ENCODE measurements at regions not wholly inside any gene's neighbourhood (a gene's known extent, or its start where the extent isn't known, plus 50 kb on each side); places are given as distances from the start of the nearest gene placed in this dataset.
A peak's percentile ranks its signal among the peaks of the same experiment; 100 is the strongest.
"Not testable (repeated sequence)": the region's sequence is repeated elsewhere in the genome, so short reads cannot be mapped to it uniquely, and the experiment has no call there.

DNA sequence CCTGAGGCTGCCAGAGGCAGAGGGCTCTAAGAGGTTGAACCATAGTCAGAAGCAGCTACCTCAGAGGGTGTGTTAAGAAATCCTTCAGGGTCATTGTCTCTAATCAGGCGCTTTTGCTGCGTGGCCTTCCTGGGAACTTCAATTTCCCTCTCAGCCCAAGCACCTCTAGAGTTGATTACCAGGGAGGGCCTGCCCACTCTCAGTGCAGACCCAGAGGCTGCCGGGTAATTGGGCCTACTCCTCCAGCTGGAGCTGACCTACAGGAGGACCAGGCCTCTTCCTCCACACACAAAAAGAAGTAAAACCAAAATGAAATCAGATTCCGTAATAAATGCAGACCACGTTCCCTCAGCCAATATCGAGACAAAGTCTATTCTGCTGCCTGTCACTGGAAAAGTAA is 305.0 kb upstream of the CCL2 start:
- H3K4me3 Mint-ChIP-seq = no peak overlapping the region
- H3K27me3 Mint-ChIP-seq = peaks cover 37% of the 10 kb centered on the region
- no peak for DNase-seq (ENCODE audit: low spot score in 2 of 2)
- H3K36me3 Mint-ChIP-seq (ENCODE audit: insufficient read depth) = no peaks in the 10 kb centered on the region
- no peaks in the 10 kb centered on the region for H3K9me3 Mint-ChIP-seq
- no peak for ATAC-seq (replicated peaks; ENCODE audit: extremely low read depth, poor library complexity, severe bottlenecking)
- H3K4me1 Mint-ChIP-seq = no peaks in the 10 kb centered on the region
- H3K27ac Mint-ChIP-seq (ENCODE audit: low read depth) = no peak overlapping the region

DNA sequence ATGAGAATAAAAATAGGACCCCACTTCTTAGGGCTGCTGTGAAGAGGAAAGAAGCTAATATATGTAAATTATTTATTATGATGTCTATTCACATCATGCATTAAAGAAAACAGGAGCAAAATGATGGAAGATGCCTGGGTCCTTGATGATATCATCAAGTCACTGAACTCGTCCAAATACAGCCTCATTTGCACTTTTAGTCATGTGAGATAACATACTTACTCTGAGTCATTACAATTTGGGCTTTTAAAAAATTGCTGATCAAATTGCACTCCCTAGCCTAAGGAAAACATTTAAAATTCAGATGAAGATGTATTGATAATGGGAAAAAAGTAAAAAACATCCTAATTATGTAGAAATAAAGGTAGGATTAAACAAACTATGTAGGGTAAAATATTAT is 302.7 kb upstream of the CCL2 start:
- Mint-ChIP-seq H3K27ac (ENCODE audit: low read depth) (no peak overlapping the region), H3K36me3 (ENCODE audit: insufficient read depth) (no peaks in the 10 kb centered on the region), H3K27me3 (peaks cover 51% of the 10 kb centered on the region), H3K9me3 (no peaks in the 10 kb centered on the region), H3K4me3 (no peak overlapping the region), H3K4me1 (no peaks in the 10 kb centered on the region)
- ATAC-seq (replicated peaks; ENCODE audit: extremely low read depth, poor library complexity, severe bottlenecking) (no peak), DNase-seq (ENCODE audit: low spot score in 2 of 2) (no peak)

DNA sequence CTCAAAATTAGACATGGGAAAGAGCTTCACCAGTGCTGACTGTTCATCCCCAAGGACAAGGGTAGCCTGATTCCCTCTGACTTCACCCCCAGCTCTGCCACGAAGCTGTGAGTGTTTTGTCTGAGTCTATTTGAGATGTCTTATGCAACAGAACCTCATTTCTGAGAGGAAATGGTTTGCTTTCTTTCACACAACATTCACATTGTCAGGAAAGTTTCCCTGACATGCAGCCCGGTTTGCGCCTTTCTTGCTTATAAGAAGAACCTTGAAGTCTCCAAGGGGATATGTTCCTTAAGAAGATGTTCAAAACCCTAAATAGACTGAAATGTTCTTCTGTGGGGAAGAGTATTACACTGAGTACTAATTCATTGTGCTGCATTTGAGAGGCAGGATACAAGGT is 300.5 kb upstream of the CCL2 start:
- Mint-ChIP-seq H3K36me3 (ENCODE audit: insufficient read depth) (no peaks in the 10 kb centered on the region), H3K9me3 (peaks cover 6% of the 10 kb centered on the region), H3K27ac (ENCODE audit: low read depth) (no peak overlapping the region), H3K27me3 (peaks cover 63% of the 10 kb centered on the region), H3K4me3 (no peak overlapping the region), H3K4me1 (no peaks in the 10 kb centered on the region)
- DNase-seq (ENCODE audit: low spot score in 2 of 2) (no peak), ATAC-seq (replicated peaks; ENCODE audit: extremely low read depth, poor library complexity, severe bottlenecking) (no peak)

DNA sequence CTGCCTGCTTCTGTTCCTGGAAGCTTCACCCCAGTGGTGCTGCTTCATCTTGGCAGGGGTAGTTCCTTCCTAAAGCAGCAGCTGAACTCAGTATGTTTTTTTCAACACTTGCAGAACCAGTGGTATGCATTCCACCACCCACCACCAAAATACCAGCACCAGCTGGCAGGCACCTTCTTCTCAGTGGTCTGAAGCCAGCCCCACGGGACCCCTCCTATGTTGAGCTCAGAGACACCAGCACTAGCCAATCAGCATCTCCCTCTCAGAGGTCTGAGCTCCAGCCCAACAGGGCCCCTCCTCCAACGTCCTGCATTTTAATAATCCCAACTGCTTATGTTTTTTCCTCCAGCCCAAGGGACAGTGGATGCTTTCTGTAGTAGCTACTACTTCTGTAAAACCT is 299.6 kb upstream of the CCL2 start:
- H3K4me1 Mint-ChIP-seq = no peaks in the 10 kb centered on the region
- H3K27ac Mint-ChIP-seq (ENCODE audit: low read depth) = no peak overlapping the region
- H3K36me3 Mint-ChIP-seq (ENCODE audit: insufficient read depth) = no peaks in the 10 kb centered on the region
- no peak for ATAC-seq (replicated peaks; ENCODE audit: extremely low read depth, poor library complexity, severe bottlenecking)
- no peak overlapping the region for H3K4me3 Mint-ChIP-seq
- DNase-seq (ENCODE audit: low spot score in 2 of 2) = no peak
- peaks cover 10% of the 10 kb centered on the region for H3K9me3 Mint-ChIP-seq
- peaks cover 69% of the 10 kb centered on the region for H3K27me3 Mint-ChIP-seq

- not testable (repeated sequence) for DNase-seq (ENCODE audit: low spot score in 2 of 2); H3K36me3 Mint-ChIP-seq (ENCODE audit: insufficient read depth); H3K4me1 Mint-ChIP-seq; H3K9me3 Mint-ChIP-seq; H3K4me3 Mint-ChIP-seq; ATAC-seq (replicated peaks; ENCODE audit: extremely low read depth, poor library complexity, severe bottlenecking); H3K27ac Mint-ChIP-seq (ENCODE audit: low read depth)
- H3K27me3 Mint-ChIP-seq = peaks cover 50% of the 10 kb centered on the region
Measured at GRCh38 chr17:33959098-33959497, 296.0 kb upstream of the CCL2 start.

DNA sequence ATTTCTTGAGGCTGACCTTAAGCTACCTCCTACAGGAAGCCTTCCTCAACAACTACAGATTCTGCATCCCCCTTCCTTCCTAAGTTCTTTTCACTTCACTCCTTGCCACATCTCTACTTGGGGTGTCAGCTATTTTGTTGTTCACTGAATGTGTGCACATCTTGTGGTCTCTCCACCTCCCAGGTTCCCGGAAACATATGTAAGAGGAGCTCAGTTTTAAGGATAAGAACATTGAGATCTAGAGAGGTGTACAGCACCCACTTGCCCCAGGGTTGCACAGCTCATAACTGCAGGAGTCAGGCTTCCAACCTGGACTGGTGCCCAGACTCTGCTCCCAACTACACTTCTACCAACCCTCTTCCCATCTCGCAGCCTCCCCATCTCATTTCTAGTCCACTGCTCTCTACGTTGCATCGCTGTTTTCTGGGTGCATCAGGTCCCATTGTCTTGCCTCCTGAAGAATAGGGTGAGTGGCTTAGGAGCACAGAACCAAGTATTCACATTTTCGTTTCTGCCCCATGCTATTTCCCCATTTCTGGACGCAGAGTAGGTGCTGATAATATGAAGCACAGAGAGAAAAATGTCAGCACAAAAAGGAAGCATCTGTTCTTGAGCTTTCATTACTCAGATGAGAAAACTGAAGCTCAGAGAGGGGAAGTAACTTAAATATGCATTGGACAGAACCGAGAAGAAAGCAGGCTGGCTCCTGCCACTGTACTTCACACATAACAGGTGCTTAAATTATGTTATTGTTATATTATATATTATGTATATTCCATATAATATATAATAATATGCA is 292.0 kb upstream of the CCL2 start:
- Mint-ChIP-seq H3K36me3 (ENCODE audit: insufficient read depth) (peaks cover 2% of the 10 kb centered on the region), H3K9me3 (peaks cover 10% of the 10 kb centered on the region), H3K27me3 (peaks cover 18% of the 10 kb centered on the region), H3K4me3 (no peak overlapping the region), H3K27ac (ENCODE audit: low read depth) (no peak overlapping the region), H3K4me1 (peaks cover 20% of the 10 kb centered on the region)
- no peak for ATAC-seq (replicated peaks; ENCODE audit: extremely low read depth, poor library complexity, severe bottlenecking)
- DNase-seq (ENCODE audit: low spot score in 2 of 2) = no peak

DNA sequence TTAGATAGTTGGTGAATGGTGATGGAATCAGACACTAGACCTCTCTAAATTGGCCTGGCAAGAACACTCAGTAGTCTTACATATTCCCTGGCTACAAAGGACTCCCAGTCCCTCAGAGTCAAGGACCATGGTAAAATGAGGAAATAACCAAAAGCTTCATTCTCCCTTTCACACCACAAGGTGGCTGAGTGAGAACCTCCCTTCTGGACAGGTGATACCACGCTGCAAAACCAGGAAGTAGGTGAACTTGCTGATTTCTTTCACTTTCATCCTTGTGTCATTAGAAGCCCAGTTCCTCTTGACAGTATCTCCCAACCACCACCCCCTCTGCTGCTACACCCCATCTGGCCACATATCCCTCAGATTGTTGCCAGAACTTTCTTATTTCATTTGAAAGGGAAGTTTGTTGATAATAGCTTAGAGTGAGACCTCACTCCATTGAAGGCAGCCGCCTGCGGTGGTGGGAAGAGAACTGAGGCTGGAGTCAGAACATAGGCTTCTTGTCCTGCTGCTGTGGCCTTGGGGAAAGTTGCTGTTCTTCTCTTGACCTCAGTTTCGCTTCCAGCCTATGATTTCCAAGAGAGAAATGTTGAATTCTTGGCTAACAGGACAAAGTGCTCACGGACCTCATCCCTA is 290.6 kb upstream of the CCL2 start:
- Mint-ChIP-seq H3K27ac (ENCODE audit: low read depth) (no peak overlapping the region), H3K9me3 (peaks cover 4% of the 10 kb centered on the region), H3K4me3 (no peak overlapping the region), H3K4me1 (peaks cover 34% of the 10 kb centered on the region), H3K36me3 (ENCODE audit: insufficient read depth) (peaks cover 2% of the 10 kb centered on the region), H3K27me3 (peaks cover 8% of the 10 kb centered on the region)
- ATAC-seq (replicated peaks; ENCODE audit: extremely low read depth, poor library complexity, severe bottlenecking) = peak; percentile 49
- DNase-seq (ENCODE audit: low spot score in 2 of 2) = no peak

DNA sequence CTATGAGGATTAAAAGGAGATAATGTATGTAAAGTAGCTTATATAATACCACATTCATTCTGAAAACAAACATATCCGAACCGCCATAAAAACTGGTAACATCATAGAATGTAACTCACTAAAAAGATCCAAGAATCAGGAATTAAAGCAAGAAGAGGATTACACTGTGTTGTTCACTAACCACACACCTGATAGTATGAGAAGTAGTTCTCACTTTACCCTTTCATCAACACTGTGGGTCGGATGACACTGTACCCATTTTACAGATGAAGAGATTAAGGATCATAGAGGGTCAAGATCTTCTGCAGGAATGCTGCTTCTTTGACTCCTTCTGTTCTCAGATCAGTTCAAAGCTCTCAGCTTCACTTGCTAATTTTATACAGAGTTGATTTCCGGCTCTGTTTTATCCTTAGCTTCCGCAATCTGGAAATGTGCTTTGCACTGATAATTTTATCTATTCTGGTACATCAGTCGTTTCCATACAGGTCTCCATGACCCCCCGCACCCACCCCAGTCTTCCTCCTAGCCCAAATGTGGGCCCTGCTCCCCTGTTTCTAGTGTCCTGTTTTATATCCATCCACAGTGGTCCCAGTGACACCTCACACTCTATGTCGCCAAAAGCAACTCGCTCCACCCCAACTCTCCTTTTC is 288.6 kb upstream of the CCL2 start:
- H3K4me1 Mint-ChIP-seq = peaks cover 34% of the 10 kb centered on the region
- no peaks in the 10 kb centered on the region for H3K36me3 Mint-ChIP-seq (ENCODE audit: insufficient read depth)
- H3K27me3 Mint-ChIP-seq = no peaks in the 10 kb centered on the region
- H3K9me3 Mint-ChIP-seq = no peaks in the 10 kb centered on the region
- no peak for DNase-seq (ENCODE audit: low spot score in 2 of 2)
- peak overlapping the region; percentile 32 for H3K27ac Mint-ChIP-seq (ENCODE audit: low read depth)
- H3K4me3 Mint-ChIP-seq = no peak overlapping the region
- ATAC-seq (replicated peaks; ENCODE audit: extremely low read depth, poor library complexity, severe bottlenecking) = no peak

DNA sequence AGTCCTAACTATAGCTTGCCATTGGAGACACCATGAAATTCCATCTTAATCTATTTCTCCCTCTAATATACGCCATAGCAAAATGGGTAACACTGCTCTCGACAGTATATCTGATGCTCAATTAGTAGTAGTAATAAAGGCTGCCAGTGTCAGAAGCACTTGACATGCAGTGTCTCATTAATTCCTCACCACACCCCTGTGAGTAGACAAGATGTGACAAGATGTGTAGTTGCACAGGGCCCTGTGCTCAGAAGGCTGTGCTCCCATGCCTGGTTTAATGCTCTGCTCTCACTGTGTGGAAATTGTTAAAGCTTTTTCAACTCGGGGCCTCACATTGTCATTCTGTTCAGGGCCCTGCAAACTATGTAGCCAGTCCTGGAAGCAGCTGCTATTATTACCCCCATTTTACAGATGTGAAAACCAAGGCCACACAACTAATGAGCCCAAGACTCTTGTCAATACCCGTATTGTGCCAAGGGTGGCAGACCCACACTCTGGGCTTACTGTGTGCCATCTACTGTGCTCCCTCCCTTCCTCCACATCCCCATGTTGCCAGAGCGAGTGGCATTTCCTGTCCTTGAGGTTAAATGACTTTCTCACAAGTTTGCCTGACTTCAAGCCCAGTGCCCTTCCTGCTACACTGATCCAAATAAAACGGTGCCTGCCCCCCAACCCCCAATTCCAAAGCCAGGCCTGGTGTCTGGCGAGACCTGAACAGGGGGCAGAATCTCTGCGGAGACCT is 287.3 kb upstream of the CCL2 start:
- peak; percentile 33 for ATAC-seq (replicated peaks; ENCODE audit: extremely low read depth, poor library complexity, severe bottlenecking)
- Mint-ChIP-seq H3K9me3 (no peaks in the 10 kb centered on the region), H3K4me3 (peak overlapping the region; percentile 36), H3K27ac (ENCODE audit: low read depth) (peak overlapping the region; percentile 83), H3K4me1 (peaks cover 34% of the 10 kb centered on the region), H3K27me3 (no peaks in the 10 kb centered on the region), H3K36me3 (ENCODE audit: insufficient read depth) (no peaks in the 10 kb centered on the region)
- no peak for DNase-seq (ENCODE audit: low spot score in 2 of 2)

DNA sequence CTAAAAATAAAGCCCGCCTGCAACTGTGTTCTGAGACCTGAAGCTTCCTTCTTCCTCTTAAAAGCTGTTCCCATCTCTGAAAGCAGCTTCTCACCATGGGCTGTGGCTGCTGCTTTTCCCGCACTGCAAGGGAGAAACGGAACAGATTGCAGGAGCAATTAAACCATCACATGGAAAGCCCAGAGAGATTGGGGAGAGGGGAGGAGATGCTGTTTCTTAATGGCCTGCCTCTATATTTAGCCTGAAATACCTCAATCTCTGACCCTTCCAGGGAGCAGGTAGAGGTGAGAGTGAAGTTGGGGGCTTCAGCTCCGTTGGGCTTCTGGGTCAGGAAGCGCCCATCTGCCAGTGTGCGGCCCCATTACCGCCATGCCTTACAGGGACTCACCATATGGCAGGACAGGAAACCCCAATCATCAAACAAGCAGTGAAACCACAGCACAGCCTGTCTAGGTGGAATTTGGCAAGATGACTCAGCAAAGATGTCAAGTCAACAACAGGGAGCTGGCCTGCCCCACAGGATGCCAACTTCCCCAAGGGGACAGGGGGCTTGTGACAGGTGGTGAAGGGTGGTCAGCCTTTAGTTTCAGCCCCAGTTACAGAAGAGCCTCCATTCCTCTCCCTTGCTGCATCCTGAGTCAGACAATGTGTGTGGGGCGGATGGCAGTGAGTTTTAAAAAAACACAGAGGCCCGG is 286.6 kb upstream of the CCL2 start:
- DNase-seq (ENCODE audit: low spot score in 2 of 2) = peak in 1 of 2 donors; percentile 31
- H3K27ac Mint-ChIP-seq (ENCODE audit: low read depth) = peak overlapping the region; percentile 83
- H3K9me3 Mint-ChIP-seq = no peaks in the 10 kb centered on the region
- no peaks in the 10 kb centered on the region for H3K36me3 Mint-ChIP-seq (ENCODE audit: insufficient read depth)
- ATAC-seq (replicated peaks; ENCODE audit: extremely low read depth, poor library complexity, severe bottlenecking) = peak; percentile 72
- peak overlapping the region; percentile 36 for H3K4me3 Mint-ChIP-seq
- H3K27me3 Mint-ChIP-seq = no peaks in the 10 kb centered on the region
- H3K4me1 Mint-ChIP-seq = peaks cover 39% of the 10 kb centered on the region

GRCh38 chr17:33970279-33970678 is 284.8 kb upstream of the CCL2 start:
- ATAC-seq (replicated peaks; ENCODE audit: extremely low read depth, poor library complexity, severe bottlenecking) = no peak
- no peaks in the 10 kb centered on the region for H3K9me3 Mint-ChIP-seq
- DNase-seq (ENCODE audit: low spot score in 2 of 2) = no peak
- no peak overlapping the region for H3K27ac Mint-ChIP-seq (ENCODE audit: low read depth)
- no peaks in the 10 kb centered on the region for H3K36me3 Mint-ChIP-seq (ENCODE audit: insufficient read depth)
- H3K4me1 Mint-ChIP-seq = peaks cover 30% of the 10 kb centered on the region
- no peak overlapping the region for H3K4me3 Mint-ChIP-seq
- no peaks in the 10 kb centered on the region for H3K27me3 Mint-ChIP-seq

- H3K4me3 Mint-ChIP-seq = no peak overlapping the region
- H3K27me3 Mint-ChIP-seq = no peaks in the 10 kb centered on the region
- no peak for ATAC-seq (replicated peaks; ENCODE audit: extremely low read depth, poor library complexity, severe bottlenecking)
- H3K27ac Mint-ChIP-seq (ENCODE audit: low read depth) = no peak overlapping the region
- DNase-seq (ENCODE audit: low spot score in 2 of 2) = no peak
- H3K36me3 Mint-ChIP-seq (ENCODE audit: insufficient read depth) = no peaks in the 10 kb centered on the region
- H3K9me3 Mint-ChIP-seq = no peaks in the 10 kb centered on the region
- H3K4me1 Mint-ChIP-seq = peaks cover 21% of the 10 kb centered on the region
Measured at GRCh38 chr17:33972763-33973162, 282.3 kb upstream of the CCL2 start.
